NCI-H526 treated with DMSO at 0.1 percent for 48 hours (cell line): ENCODE measurements at regions not wholly inside any gene's neighbourhood (a gene's known extent, or its start where the extent isn't known, plus 50 kb on each side); places are given as distances from the start of the nearest gene placed in this dataset.

ENCODE experiments used
- DNase-seq: peaks from one replicate; lab custom pipeline; 2025; lab: John Stamatoyannopoulos, UW

GRCh38 chr6:119647309-119647708 lies 297.7 kb upstream of the MAN1A1 start:
- no peak for DNase-seq

GRCh38 chr6:119643876-119644275 lies 294.3 kb upstream of the MAN1A1 start:
- no peak for DNase-seq

GRCh38 chr6:119637768-119638167 lies 288.2 kb upstream of the MAN1A1 start:
- no peak for DNase-seq

GRCh38 chr6:119636060-119636459 lies 286.5 kb upstream of the MAN1A1 start:
- DNase-seq: no peak

GRCh38 chr6:119633461-119633860 lies 283.9 kb upstream of the MAN1A1 start:
- no peak for DNase-seq

GRCh38 chr6:119630561-119631192 lies 281.1 kb upstream of the MAN1A1 start:
- no peak for DNase-seq

- no peak for DNase-seq
Measured at GRCh38 chr6:119628691-119629594, 279.4 kb upstream of the MAN1A1 start.

GRCh38 chr6:119627908-119628669 lies 278.5 kb upstream of the MAN1A1 start:
- DNase-seq: no peak

- DNase-seq: no peak
Measured at GRCh38 chr6:119626884-119627619, 277.5 kb upstream of the MAN1A1 start.

- DNase-seq: no peak
Measured at GRCh38 chr6:119620846-119621555, 271.4 kb upstream of the MAN1A1 start.

GRCh38 chr6:119614138-119614537 lies 264.6 kb upstream of the MAN1A1 start:
- DNase-seq: no peak

- DNase-seq: no peak
Measured at GRCh38 chr6:119612911-119613381, 263.4 kb upstream of the MAN1A1 start.

- no peak for DNase-seq
Measured at GRCh38 chr6:119612176-119612891, 262.8 kb upstream of the MAN1A1 start.

- no peak for DNase-seq
Measured at GRCh38 chr6:119610754-119611153, 261.2 kb upstream of the MAN1A1 start.

- no peak for DNase-seq
Measured at GRCh38 chr6:119610265-119610664, 260.7 kb upstream of the MAN1A1 start.

GRCh38 chr6:119609865-119610264 lies 260.3 kb upstream of the MAN1A1 start:
- DNase-seq: no peak

- no peak for DNase-seq
Measured at GRCh38 chr6:119608994-119609393, 259.4 kb upstream of the MAN1A1 start.

GRCh38 chr6:119604124-119604523 lies 254.6 kb upstream of the MAN1A1 start:
- DNase-seq: no peak

GRCh38 chr6:119603501-119603900 lies 253.9 kb upstream of the MAN1A1 start:
- no peak for DNase-seq
